Upper lobe of left lung (tissue), 4 donors: ENCODE measurements at regions not wholly inside any gene's neighbourhood (a gene's known extent, or its start where the extent isn't known, plus 50 kb on each side); places are given as distances from the start of the nearest gene placed in this dataset.

Experiments
- EP300 ChIP-seq, 4 donors: sonication (generic); formaldehyde crosslinking; IDR thresholded peaks; one replicate each; pipeline ENCODE4 v1.5.1; 2017; ENCODE audit warnings: antibody characterized with exemption in 4 of 4, control low read depth in 2 of 4
- POLR2AphosphoS5 ChIP-seq, 2 donors: sonication (generic); formaldehyde crosslinking; IDR thresholded peaks; one replicate each; pipeline ENCODE4 v1.5.1; 2017; ENCODE audit warnings: antibody characterized with exemption in 2 of 2

GRCh38 chr4:111954550-111954949, 190.7 kb upstream of the FAM241A start:
- TF ChIP-seq POLR2AphosphoS5 (IDR thresholded peaks at IDR 0.05) (no peak), EP300 (IDR thresholded peaks at IDR 0.05) (no peak)
